Liver (tissue), 8 donors: ENCODE measurements at regions not wholly inside any gene's neighbourhood (a gene's known extent, or its start where the extent isn't known, plus 50 kb on each side); places are given as distances from the start of the nearest gene placed in this dataset.

Source experiments
- DNase-seq: peaks from one replicate; pipeline ENCODE4 v3.0.0-alpha.2; 2017; ENCODE audit warnings: low spot score
- H3K27ac ChIP-seq, 2 donors: one replicate each; pipeline ENCODE4 v1.7.0; 2013; ENCODE audit warnings: inconsistent platforms in 2 of 2, low read length in 2 of 2, control low read depth in 1 of 2, low read depth in 1 of 2, mild to moderate bottlenecking in 1 of 2
- H3K27me3 ChIP-seq, 4 donors: one replicate each; pipeline versions ENCODE4 v1.6.1 to v1.7.0; 2013; ENCODE audit warnings: low read length in 3 of 4, inconsistent platforms in 1 of 4, mild to moderate bottlenecking in 1 of 4, moderate library complexity in 1 of 4; ENCODE audit not compliant: control insufficient read depth in 4 of 4, insufficient read depth in 4 of 4
- H3K36me3 ChIP-seq, 4 donors: one replicate each; pipeline versions ENCODE4 v1.6.1 to v1.7.0; 2013; ENCODE audit warnings: low read length in 3 of 4, mild to moderate bottlenecking in 3 of 4, low read depth in 1 of 4, moderate library complexity in 1 of 4; ENCODE audit not compliant: control insufficient read depth in 4 of 4, insufficient read depth in 3 of 4
- H3K4me1 ChIP-seq, 4 donors: one replicate each; pipeline versions ENCODE4 v1.6.1 to v1.7.0; 2013; ENCODE audit warnings: low read length in 3 of 4, mild to moderate bottlenecking in 3 of 4, moderate library complexity in 1 of 4; ENCODE audit not compliant: control insufficient read depth in 4 of 4, insufficient read depth in 4 of 4
- H3K4me3 ChIP-seq, 3 donors: one replicate each; pipeline versions ENCODE4 v1.6.1 to v1.7.0; 2013; ENCODE audit warnings: low read length in 3 of 3, control low read depth in 1 of 3, low read depth in 1 of 3, mild to moderate bottlenecking in 1 of 3
- H3K9ac ChIP-seq, 2 donors: one replicate each; pipeline ENCODE4 v1.7.0; 2013; ENCODE audit warnings: low read length in 2 of 2, mild to moderate bottlenecking in 2 of 2, moderate library complexity in 2 of 2, control low read depth in 1 of 2, low read depth in 1 of 2
- H3K9me3 ChIP-seq, 4 donors: one replicate each; pipeline versions ENCODE4 v1.6.1 to v1.7.0; 2013; ENCODE audit warnings: low read length in 3 of 4; ENCODE audit not compliant: control insufficient read depth in 4 of 4
- ATF3 ChIP-seq: IDR thresholded peaks from 2 replicates; pipeline ENCODE4 v1.6.1; 2016; ENCODE audit warnings: antibody characterized with exemption
- EGR1 ChIP-seq, 2 donors: IDR thresholded peaks; 2 replicates each; pipeline ENCODE4 v1.6.1; 2016 to 2018; ENCODE audit warnings: antibody characterized with exemption in 2 of 2, low read depth in 2 of 2
- FOXA1 ChIP-seq: IDR thresholded peaks from 2 replicates; pipeline ENCODE4 v1.6.1; 2016; ENCODE audit warnings: antibody characterized with exemption
- FOXA2 ChIP-seq: IDR thresholded peaks from 2 replicates; pipeline ENCODE4 v1.6.1; 2016; ENCODE audit warnings: antibody characterized with exemption
- GABPA ChIP-seq, 2 donors: IDR thresholded peaks in 1 of 2; conservative IDR thresholded peaks in 1 of 2; 2 replicates each; pipeline ENCODE4 v1.6.1; 2016; ENCODE audit warnings: antibody characterized with exemption in 2 of 2, mild to moderate bottlenecking in 1 of 2, moderate library complexity in 1 of 2
- HNF4A ChIP-seq, 2 donors: conservative IDR thresholded peaks; 2 replicates each; pipeline ENCODE4 v1.6.1; 2016; ENCODE audit warnings: antibody characterized with exemption in 2 of 2, mild to moderate bottlenecking in 2 of 2
- HNF4G ChIP-seq: IDR thresholded peaks from 2 replicates; pipeline ENCODE4 v1.6.1; 2016; ENCODE audit warnings: antibody characterized with exemption
- JUND ChIP-seq, 2 donors: IDR thresholded peaks; 2 replicates each; pipeline ENCODE4 v1.6.1; 2016; ENCODE audit warnings: antibody characterized with exemption in 2 of 2
- NR2F2 ChIP-seq: IDR thresholded peaks from 2 replicates; pipeline ENCODE4 v1.6.1; 2016; ENCODE audit warnings: antibody characterized with exemption
- RAD21 ChIP-seq, 2 donors: IDR thresholded peaks; 2 replicates each; pipeline ENCODE4 v1.6.1; 2016; ENCODE audit warnings: antibody characterized with exemption in 2 of 2, mild to moderate bottlenecking in 2 of 2
- RXRA ChIP-seq, 2 donors: IDR thresholded peaks; 2 replicates each; pipeline ENCODE4 v1.6.1; 2017 to 2018; ENCODE audit warnings: antibody characterized with exemption in 2 of 2, mild to moderate bottlenecking in 1 of 2
- SP1 ChIP-seq: IDR thresholded peaks from 2 replicates; pipeline ENCODE4 v1.6.1; 2018; ENCODE audit warnings: antibody characterized with exemption, mild to moderate bottlenecking
- TAF1 ChIP-seq: conservative IDR thresholded peaks from 2 replicates; pipeline ENCODE4 v1.6.1; 2016; ENCODE audit warnings: antibody characterized with exemption, mild to moderate bottlenecking
- YY1 ChIP-seq: IDR thresholded peaks from 2 replicates; pipeline ENCODE4 v1.6.1; 2016; ENCODE audit warnings: antibody characterized with exemption, mild to moderate bottlenecking
- WGBS: extraction: QIAGEN DNeasy Blood & Tissue Kit; methylation state at CpG from one replicate; pipeline ENCODE4 v1.1.7; 2013; 5-methylcytosine and 5-hydroxymethylcytosine counted together
- TF ChIP-seq, protein P1 (sequence below): fragments of 150-350 bp; IDR thresholded peaks from 2 replicates; pipeline ENCODE4 v1.5.1; 2017; ENCODE audit warnings: improper control_type of control experiment, low read depth, low read length; ENCODE audit not compliant: missing input control
- TF ChIP-seq, protein P2 (sequence below): IDR thresholded peaks from 2 replicates; pipeline ENCODE4 v1.6.1; 2016; ENCODE audit warnings: antibody characterized with exemption, mild to moderate bottlenecking
- TF ChIP-seq, protein P3 (sequence below): IDR thresholded peaks from 2 replicates; pipeline ENCODE4 v1.6.1; 2016; ENCODE audit warnings: antibody characterized with exemption
- donor health status: healthy.
- donor health status: healthy.
- donor health status: healthy.
- donor health status: healthy.
- donor health status: healthy.

- DNase-seq = no peak
- no peaks in the 10 kb centered on the region for H3K27me3 ChIP-seq
- no peaks in the 10 kb centered on the region for H3K9me3 ChIP-seq
- TF ChIP-seq EGR1 (IDR thresholded peaks at IDR 0.05; ENCODE audit: low read depth in 2 of 2) (no peak), RXRA (IDR thresholded peaks at IDR 0.05) (no peak), RAD21 (IDR thresholded peaks at IDR 0.05) (no peak), SP1 (no peak), GABPA (IDR thresholded peaks at IDR 0.05 in 1 of 2, conservative IDR thresholded peaks at IDR 0.05 in 1 of 2) (no peak), YY1 (no peak), HNF4G (no peak), ATF3 (no peak), FOXA1 (no peak), JUND (IDR thresholded peaks at IDR 0.05) (no peak), TAF1 (no peak), FOXA2 (no peak), NR2F2 (no peak)
- TF ChIP-seq, protein P1, sequence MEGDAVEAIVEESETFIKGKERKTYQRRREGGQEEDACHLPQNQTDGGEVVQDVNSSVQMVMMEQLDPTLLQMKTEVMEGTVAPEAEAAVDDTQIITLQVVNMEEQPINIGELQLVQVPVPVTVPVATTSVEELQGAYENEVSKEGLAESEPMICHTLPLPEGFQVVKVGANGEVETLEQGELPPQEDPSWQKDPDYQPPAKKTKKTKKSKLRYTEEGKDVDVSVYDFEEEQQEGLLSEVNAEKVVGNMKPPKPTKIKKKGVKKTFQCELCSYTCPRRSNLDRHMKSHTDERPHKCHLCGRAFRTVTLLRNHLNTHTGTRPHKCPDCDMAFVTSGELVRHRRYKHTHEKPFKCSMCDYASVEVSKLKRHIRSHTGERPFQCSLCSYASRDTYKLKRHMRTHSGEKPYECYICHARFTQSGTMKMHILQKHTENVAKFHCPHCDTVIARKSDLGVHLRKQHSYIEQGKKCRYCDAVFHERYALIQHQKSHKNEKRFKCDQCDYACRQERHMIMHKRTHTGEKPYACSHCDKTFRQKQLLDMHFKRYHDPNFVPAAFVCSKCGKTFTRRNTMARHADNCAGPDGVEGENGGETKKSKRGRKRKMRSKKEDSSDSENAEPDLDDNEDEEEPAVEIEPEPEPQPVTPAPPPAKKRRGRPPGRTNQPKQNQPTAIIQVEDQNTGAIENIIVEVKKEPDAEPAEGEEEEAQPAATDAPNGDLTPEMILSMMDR = no peak
- TF ChIP-seq, protein P2, sequence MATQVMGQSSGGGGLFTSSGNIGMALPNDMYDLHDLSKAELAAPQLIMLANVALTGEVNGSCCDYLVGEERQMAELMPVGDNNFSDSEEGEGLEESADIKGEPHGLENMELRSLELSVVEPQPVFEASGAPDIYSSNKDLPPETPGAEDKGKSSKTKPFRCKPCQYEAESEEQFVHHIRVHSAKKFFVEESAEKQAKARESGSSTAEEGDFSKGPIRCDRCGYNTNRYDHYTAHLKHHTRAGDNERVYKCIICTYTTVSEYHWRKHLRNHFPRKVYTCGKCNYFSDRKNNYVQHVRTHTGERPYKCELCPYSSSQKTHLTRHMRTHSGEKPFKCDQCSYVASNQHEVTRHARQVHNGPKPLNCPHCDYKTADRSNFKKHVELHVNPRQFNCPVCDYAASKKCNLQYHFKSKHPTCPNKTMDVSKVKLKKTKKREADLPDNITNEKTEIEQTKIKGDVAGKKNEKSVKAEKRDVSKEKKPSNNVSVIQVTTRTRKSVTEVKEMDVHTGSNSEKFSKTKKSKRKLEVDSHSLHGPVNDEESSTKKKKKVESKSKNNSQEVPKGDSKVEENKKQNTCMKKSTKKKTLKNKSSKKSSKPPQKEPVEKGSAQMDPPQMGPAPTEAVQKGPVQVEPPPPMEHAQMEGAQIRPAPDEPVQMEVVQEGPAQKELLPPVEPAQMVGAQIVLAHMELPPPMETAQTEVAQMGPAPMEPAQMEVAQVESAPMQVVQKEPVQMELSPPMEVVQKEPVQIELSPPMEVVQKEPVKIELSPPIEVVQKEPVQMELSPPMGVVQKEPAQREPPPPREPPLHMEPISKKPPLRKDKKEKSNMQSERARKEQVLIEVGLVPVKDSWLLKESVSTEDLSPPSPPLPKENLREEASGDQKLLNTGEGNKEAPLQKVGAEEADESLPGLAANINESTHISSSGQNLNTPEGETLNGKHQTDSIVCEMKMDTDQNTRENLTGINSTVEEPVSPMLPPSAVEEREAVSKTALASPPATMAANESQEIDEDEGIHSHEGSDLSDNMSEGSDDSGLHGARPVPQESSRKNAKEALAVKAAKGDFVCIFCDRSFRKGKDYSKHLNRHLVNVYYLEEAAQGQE = no peak
- no peak overlapping the region for H3K4me3 ChIP-seq
- H3K4me1 ChIP-seq = no peaks in the 10 kb centered on the region
- H3K36me3 ChIP-seq = no peaks in the 10 kb centered on the region
- H3K27ac ChIP-seq = no peak overlapping the region
- no peak overlapping the region for H3K9ac ChIP-seq
- 89% methylated on average over 1 of the region's 1 CpG for WGBS
These were observed 1794.1 kb upstream of the LRRTM1 start for GRCh38 chr2:82098617-82099016.

GRCh38 chr2:82089518-82089917 is 1785.0 kb upstream of the LRRTM1 start:
- 45% methylated on average over 6 of the region's 6 CpGs for WGBS
- TF ChIP-seq FOXA1 (no peak), GABPA (IDR thresholded peaks at IDR 0.05 in 1 of 2, conservative IDR thresholded peaks at IDR 0.05 in 1 of 2) (no peak), ATF3 (no peak), HNF4A (conservative IDR thresholded peaks at IDR 0.05) (no peak), SP1 (no peak), YY1 (no peak), RAD21 (IDR thresholded peaks at IDR 0.05) (no peak)
- TF ChIP-seq, protein P3, sequence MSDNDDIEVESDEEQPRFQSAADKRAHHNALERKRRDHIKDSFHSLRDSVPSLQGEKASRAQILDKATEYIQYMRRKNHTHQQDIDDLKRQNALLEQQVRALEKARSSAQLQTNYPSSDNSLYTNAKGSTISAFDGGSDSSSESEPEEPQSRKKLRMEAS = no peak
- TF ChIP-seq, protein P1 = no peak
- no peak overlapping the region for H3K4me3 ChIP-seq
- no peak overlapping the region for H3K27ac ChIP-seq
- no peak for DNase-seq
- H3K9ac ChIP-seq = no peak overlapping the region
- H3K4me1 ChIP-seq = no peaks in the 10 kb centered on the region
- no peaks in the 10 kb centered on the region for H3K27me3 ChIP-seq
- H3K36me3 ChIP-seq = no peaks in the 10 kb centered on the region
- peaks cover 0 to 4% (median 0%) of the 10 kb centered on the region in 4 donors for H3K9me3 ChIP-seq
